ENCODE measurements at regions not wholly inside any gene's neighbourhood (a gene's known extent, or its start where the extent isn't known, plus 50 kb on each side); places are given as distances from the start of the nearest gene placed in this dataset.

GRCh38 chr2:145715601-145716000 lies 1195.7 kb upstream of the ZEB2 start:
- H3K9ac ChIP-seq (ENCODE audit: low read length): no peak overlapping the region
- ChIA-PET POLR2A (no interaction called here), RAD21 (ENCODE audit: low non-redundant PET in 1 of 2, low total read pairs in 2 of 2, uncharacterized antibody in 2 of 2, unreplicated experiment in 2 of 2) (no interaction called here), CTCF (no interaction called here)
- no peak overlapping the region for H3K27ac ChIP-seq (ENCODE audit: low read depth, low read length)
- no peaks in the 10 kb centered on the region for H3K27me3 ChIP-seq (ENCODE audit: insufficient read depth, low read length)
- intact Hi-C loops (cut with micrococcal nuclease): no loop called here
- no peaks in the 10 kb centered on the region for H3K36me3 ChIP-seq (ENCODE audit: control insufficient read depth in 1 of 2, insufficient read depth in 2 of 2, low read length in 2 of 2)
- TF ChIP-seq EGR1 (IDR thresholded peaks at IDR 0.05; ENCODE audit: low read depth) (no peak), SP1 (IDR thresholded peaks at IDR 0.05; ENCODE audit: low read depth) (no peak), SRF (IDR thresholded peaks at IDR 0.05; ENCODE audit: low read depth) (no peak), TCF7L2 (IDR thresholded peaks at IDR 0.05; ENCODE audit: borderline replicate concordance, extremely low read depth, insufficient read depth, insufficient read length) (no peak), ELF1 (IDR thresholded peaks at IDR 0.05; ENCODE audit: borderline replicate concordance, low read depth) (no peak), CBX3 (IDR thresholded peaks at IDR 0.05; ENCODE audit: low read depth) (no peak), YY1 (IDR thresholded peaks at IDR 0.05; ENCODE audit: extremely low read depth, insufficient replicate concordance, low read depth, low read length) (no peak), POLR2A (IDR thresholded peaks at IDR 0.05; ENCODE audit: borderline replicate concordance, extremely low read depth, insufficient read depth, insufficient read length) (no peak)
- TF ChIP-seq, protein P1, sequence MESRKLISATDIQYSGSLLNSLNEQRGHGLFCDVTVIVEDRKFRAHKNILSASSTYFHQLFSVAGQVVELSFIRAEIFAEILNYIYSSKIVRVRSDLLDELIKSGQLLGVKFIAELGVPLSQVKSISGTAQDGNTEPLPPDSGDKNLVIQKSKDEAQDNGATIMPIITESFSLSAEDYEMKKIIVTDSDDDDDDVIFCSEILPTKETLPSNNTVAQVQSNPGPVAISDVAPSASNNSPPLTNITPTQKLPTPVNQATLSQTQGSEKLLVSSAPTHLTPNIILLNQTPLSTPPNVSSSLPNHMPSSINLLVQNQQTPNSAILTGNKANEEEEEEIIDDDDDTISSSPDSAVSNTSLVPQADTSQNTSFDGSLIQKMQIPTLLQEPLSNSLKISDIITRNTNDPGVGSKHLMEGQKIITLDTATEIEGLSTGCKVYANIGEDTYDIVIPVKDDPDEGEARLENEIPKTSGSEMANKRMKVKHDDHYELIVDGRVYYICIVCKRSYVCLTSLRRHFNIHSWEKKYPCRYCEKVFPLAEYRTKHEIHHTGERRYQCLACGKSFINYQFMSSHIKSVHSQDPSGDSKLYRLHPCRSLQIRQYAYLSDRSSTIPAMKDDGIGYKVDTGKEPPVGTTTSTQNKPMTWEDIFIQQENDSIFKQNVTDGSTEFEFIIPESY (IDR thresholded peaks at IDR 0.05; ENCODE audit: extremely low read depth, insufficient replicate concordance, low read length): no peak
- TF ChIP-seq, protein P2, sequence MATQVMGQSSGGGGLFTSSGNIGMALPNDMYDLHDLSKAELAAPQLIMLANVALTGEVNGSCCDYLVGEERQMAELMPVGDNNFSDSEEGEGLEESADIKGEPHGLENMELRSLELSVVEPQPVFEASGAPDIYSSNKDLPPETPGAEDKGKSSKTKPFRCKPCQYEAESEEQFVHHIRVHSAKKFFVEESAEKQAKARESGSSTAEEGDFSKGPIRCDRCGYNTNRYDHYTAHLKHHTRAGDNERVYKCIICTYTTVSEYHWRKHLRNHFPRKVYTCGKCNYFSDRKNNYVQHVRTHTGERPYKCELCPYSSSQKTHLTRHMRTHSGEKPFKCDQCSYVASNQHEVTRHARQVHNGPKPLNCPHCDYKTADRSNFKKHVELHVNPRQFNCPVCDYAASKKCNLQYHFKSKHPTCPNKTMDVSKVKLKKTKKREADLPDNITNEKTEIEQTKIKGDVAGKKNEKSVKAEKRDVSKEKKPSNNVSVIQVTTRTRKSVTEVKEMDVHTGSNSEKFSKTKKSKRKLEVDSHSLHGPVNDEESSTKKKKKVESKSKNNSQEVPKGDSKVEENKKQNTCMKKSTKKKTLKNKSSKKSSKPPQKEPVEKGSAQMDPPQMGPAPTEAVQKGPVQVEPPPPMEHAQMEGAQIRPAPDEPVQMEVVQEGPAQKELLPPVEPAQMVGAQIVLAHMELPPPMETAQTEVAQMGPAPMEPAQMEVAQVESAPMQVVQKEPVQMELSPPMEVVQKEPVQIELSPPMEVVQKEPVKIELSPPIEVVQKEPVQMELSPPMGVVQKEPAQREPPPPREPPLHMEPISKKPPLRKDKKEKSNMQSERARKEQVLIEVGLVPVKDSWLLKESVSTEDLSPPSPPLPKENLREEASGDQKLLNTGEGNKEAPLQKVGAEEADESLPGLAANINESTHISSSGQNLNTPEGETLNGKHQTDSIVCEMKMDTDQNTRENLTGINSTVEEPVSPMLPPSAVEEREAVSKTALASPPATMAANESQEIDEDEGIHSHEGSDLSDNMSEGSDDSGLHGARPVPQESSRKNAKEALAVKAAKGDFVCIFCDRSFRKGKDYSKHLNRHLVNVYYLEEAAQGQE (IDR thresholded peaks at IDR 0.05; ENCODE audit: low read depth): no peak
- TF ChIP-seq, protein P3, sequence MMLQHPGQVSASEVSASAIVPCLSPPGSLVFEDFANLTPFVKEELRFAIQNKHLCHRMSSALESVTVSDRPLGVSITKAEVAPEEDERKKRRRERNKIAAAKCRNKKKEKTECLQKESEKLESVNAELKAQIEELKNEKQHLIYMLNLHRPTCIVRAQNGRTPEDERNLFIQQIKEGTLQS (IDR thresholded peaks at IDR 0.05): no peak
- H3K9me3 ChIP-seq (ENCODE audit: control insufficient read depth in 1 of 2, insufficient read depth in 1 of 2, low read depth in 1 of 2, low read length in 2 of 2): no peaks in the 10 kb centered on the region
- H2AFZ ChIP-seq (ENCODE audit: low read depth, low read length, poor library complexity, severe bottlenecking): no peak overlapping the region
- H3K4me1 ChIP-seq (ENCODE audit: control insufficient read depth in 1 of 2, insufficient read depth in 2 of 2, low read length in 2 of 2): no peaks in the 10 kb centered on the region
- ATAC-seq (no peak), DNase-seq (ENCODE audit: low read depth, low spot score) (no peak)
- no peaks in the 10 kb centered on the region for H4K20me1 ChIP-seq (ENCODE audit: insufficient read depth)
- no peaks in the 10 kb centered on the region for H3K9me2 ChIP-seq (ENCODE audit: insufficient read depth)
- no peak overlapping the region for H3K4me3 ChIP-seq (replicated peaks in 1 of 2; ENCODE audit: low read depth in 1 of 2, low read length in 2 of 2)
- BruUV-seq (replicated peaks): no TSS peak
- no peaks in the 10 kb centered on the region for H3K79me2 ChIP-seq (ENCODE audit: insufficient read depth, low read length)
- H3K4me2 ChIP-seq (ENCODE audit: low read length): no peak overlapping the region
